Colonic mucosa (tissue), 4 donors: ENCODE measurements at regions not wholly inside any gene's neighbourhood (a gene's known extent, or its start where the extent isn't known, plus 50 kb on each side); places are given as distances from the start of the nearest gene placed in this dataset.
"Not testable (repeated sequence)": the region's sequence is repeated elsewhere in the genome, so short reads cannot be mapped to it uniquely, and the experiment has no call there.

Experiments used
- DNase-seq: peaks from one replicate; pipeline ENCODE4 v3.0.0-alpha.2; 2020
- H3K27ac ChIP-seq: fragments of 200-600 bp; one replicate; pipeline ENCODE4 v1.8.0; 2021
- H3K27me3 ChIP-seq: fragments of 200-600 bp; one replicate; pipeline ENCODE4 v1.8.0; 2021
- H3K36me3 ChIP-seq: fragments of 200-600 bp; one replicate; pipeline ENCODE4 v1.8.0; 2021
- H3K4me1 ChIP-seq: fragments of 200-600 bp; one replicate; pipeline ENCODE4 v1.8.0; 2021; ENCODE audit warnings: mild to moderate bottlenecking
- H3K4me3 ChIP-seq: fragments of 200-600 bp; one replicate; pipeline ENCODE4 v1.8.0; 2021
- H3K9ac ChIP-seq, 2 donors: one replicate each; pipeline ENCODE4 v1.7.0; 2013; ENCODE audit warnings: control low read depth in 2 of 2, low read depth in 2 of 2, low read length in 2 of 2
- H3K9me3 ChIP-seq: fragments of 200-600 bp; one replicate; pipeline ENCODE4 v1.8.0; 2021
- intact Hi-C: fragments of 100-400 bp; cut with DNase I; formaldehyde crosslinking; loops from one replicate; pipeline ENCODE4 v1.14.1; 2022
- TF ChIP-seq, protein P1 (sequence below): fragments of 200-600 bp; IDR thresholded peaks from one replicate; pipeline ENCODE4 v1.8.0; 2022; ENCODE audit warnings: antibody characterized with exemption, mild to moderate bottlenecking
- donor health status: healthy.
- donor health status: DM: no; HTN: no; CAD: no.
- donor health status: DM: no; HTN: no; CAD: no.

DNA sequence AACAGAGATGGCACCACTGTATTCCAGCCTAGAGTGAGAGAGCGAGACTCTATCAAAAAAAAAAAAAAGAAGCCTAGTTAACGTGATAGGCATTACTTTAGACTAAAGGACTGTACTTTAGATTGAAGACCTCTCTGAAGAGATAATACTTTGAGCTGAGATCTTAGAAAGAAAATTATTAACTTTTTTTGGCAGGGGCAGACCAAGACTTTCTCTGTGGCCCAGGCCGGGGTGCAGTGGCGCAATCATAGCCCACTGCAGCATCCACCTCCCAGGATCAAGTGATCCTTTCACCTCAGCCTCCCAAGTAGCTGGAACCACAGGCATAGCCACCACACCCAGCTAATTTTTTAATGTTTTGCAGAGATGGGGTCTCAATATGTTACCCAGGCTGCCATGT, 75.7 kb upstream of the TNRC6A start:
- intact Hi-C loops, result no loop called here
- no peak overlapping the region for H3K27ac ChIP-seq
- TF ChIP-seq, protein P1, sequence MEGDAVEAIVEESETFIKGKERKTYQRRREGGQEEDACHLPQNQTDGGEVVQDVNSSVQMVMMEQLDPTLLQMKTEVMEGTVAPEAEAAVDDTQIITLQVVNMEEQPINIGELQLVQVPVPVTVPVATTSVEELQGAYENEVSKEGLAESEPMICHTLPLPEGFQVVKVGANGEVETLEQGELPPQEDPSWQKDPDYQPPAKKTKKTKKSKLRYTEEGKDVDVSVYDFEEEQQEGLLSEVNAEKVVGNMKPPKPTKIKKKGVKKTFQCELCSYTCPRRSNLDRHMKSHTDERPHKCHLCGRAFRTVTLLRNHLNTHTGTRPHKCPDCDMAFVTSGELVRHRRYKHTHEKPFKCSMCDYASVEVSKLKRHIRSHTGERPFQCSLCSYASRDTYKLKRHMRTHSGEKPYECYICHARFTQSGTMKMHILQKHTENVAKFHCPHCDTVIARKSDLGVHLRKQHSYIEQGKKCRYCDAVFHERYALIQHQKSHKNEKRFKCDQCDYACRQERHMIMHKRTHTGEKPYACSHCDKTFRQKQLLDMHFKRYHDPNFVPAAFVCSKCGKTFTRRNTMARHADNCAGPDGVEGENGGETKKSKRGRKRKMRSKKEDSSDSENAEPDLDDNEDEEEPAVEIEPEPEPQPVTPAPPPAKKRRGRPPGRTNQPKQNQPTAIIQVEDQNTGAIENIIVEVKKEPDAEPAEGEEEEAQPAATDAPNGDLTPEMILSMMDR, result no peak
- DNase-seq, result no peak
- no peaks in the 10 kb centered on the region for H3K27me3 ChIP-seq
- no peak overlapping the region for H3K4me3 ChIP-seq
- no peaks in the 10 kb centered on the region for H3K36me3 ChIP-seq
- H3K4me1 ChIP-seq, result no peaks in the 10 kb centered on the region
- H3K9ac ChIP-seq, result no peak overlapping the region
- no peaks in the 10 kb centered on the region for H3K9me3 ChIP-seq

DNA sequence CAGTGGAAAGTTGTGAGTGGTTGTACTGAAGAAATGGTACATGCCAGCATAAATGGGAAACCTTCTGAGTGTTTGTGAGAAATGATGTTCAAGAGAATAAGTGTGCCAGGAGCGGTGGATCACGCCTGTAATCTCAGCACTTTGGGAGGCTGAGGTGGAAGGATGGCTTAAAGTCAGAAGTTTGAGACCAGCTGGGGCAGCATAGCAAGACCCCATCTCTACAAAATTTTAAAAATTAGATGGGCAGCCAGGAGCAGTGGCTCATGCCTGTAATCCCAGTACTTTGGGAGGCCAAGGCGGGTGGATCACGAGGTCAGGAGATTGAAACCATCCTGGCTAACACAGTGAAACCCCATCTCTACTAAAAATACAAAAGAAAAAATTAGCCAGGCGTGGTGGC, 63.5 kb upstream of the TNRC6A start:
- intact Hi-C loops, H3K36me3 ChIP-seq, H3K9ac ChIP-seq, H3K27me3 ChIP-seq, H3K4me1 ChIP-seq, H3K27ac ChIP-seq, DNase-seq, H3K9me3 ChIP-seq, H3K4me3 ChIP-seq: not testable (repeated sequence)

DNA sequence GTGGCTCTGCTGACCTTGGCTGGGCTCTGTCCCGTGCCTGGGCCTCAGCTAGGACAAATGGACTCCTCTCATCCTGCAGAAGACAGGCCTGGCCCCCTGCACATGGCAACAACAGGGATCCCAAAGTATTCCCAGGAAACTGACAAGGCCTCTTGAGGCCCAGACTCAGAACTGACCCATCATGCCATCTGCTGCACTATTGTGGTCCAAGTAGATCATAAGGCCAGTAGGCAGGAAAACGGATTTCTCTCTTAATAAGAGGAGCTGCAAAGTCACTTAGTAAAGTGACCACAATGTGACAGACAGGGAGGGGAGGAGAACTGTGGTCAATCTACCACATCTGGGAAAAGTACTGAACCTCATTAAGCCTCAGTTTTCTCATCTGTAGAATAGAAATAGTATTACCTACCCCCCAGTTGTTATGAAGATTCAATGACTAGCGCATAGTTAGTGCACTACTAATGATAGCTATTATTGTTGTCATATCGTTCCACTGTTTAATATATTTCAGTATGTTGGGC, 62.1 kb upstream of the TNRC6A start:
- Histone ChIP-seq H3K27me3 (no peaks in the 10 kb centered on the region), H3K27ac (no peak overlapping the region), H3K9me3 (no peaks in the 10 kb centered on the region), H3K9ac (no peak overlapping the region), H3K36me3 (no peaks in the 10 kb centered on the region), H3K4me3 (no peak overlapping the region), H3K4me1 (no peaks in the 10 kb centered on the region)
- TF ChIP-seq, protein P1, result no peak
- DNase-seq, result no peak
- intact Hi-C loops, result no loop called here

DNA sequence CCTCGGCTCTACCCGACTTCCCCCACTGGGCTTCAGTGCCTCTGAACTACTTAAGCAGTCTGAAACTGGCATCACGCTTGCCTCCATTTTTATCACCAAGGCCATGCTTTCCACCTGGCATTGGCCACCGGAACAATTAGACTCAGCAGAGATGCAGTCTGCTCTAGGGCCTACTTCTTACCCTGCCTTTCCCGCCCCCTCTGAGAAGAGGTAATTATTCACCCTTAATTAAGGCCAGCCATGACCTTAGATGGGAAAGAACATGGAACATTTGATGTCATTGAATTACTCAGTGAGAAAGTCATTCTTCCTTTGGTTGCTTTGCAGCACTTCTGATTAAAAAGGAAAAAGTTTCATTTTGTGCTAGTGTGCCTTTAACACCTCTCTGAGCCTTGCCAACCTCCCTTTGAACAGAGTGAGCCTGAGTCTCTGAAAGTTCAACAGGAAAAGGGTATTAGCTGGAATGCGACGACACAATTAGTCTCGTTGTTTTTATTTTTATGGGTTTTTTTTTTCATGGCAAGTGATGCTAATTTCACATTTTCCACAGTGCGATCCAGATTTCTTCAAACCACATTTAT, 60.9 kb upstream of the TNRC6A start:
- Histone ChIP-seq H3K9ac (no peak overlapping the region), H3K36me3 (no peaks in the 10 kb centered on the region), H3K27me3 (no peaks in the 10 kb centered on the region), H3K4me3 (no peak overlapping the region), H3K27ac (no peak overlapping the region), H3K9me3 (no peaks in the 10 kb centered on the region), H3K4me1 (no peaks in the 10 kb centered on the region)
- DNase-seq, result no peak
- intact Hi-C loops, result no loop called here
- TF ChIP-seq, protein P1, result no peak

DNA sequence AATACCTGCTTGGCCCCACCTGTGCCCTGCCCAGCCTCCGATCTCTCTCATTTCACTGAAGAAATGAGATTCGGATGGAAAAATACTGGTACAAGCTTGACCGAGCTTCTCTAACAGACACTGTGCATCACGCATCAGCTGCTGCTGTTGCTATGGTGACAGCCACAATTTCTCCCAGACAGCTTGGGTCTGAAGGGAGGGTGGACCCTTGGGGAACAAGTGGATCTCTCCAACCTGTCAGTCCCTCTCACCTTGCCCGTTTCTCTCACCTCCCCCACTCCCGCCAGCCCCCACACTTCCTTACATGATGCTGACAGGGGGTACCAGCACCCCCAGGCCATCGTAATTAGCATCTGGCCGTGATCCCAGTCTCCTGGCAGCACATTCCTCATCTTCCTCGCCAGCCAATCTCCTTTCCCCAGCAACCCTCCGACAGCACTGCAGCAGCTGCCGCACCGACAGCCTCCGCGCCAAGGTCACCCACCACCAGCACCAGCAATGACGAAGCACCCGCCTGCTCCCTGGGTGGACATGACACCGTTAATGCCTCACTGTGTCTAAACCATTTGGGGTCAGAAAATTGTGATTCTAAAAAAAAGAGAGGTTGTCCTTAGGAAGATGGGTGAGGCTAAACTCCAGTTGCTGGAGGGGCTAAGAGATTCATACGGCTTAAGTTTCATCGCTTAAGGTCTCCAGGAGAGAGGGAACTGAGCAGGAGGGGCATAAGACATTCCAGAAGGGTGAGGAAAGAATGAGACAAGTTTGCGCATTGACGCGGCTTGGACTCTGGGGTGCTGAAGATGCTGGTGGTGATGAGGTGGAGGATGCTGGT, 58.6 kb upstream of the TNRC6A start:
- Histone ChIP-seq H3K27me3 (no peaks in the 10 kb centered on the region), H3K36me3 (no peaks in the 10 kb centered on the region), H3K9me3 (no peaks in the 10 kb centered on the region), H3K4me3 (no peak overlapping the region), H3K27ac (no peak overlapping the region), H3K9ac (no peak overlapping the region), H3K4me1 (no peaks in the 10 kb centered on the region)
- peak; percentile 26 for DNase-seq
- TF ChIP-seq, protein P1, result no peak
- intact Hi-C loops, result no loop called here

DNA sequence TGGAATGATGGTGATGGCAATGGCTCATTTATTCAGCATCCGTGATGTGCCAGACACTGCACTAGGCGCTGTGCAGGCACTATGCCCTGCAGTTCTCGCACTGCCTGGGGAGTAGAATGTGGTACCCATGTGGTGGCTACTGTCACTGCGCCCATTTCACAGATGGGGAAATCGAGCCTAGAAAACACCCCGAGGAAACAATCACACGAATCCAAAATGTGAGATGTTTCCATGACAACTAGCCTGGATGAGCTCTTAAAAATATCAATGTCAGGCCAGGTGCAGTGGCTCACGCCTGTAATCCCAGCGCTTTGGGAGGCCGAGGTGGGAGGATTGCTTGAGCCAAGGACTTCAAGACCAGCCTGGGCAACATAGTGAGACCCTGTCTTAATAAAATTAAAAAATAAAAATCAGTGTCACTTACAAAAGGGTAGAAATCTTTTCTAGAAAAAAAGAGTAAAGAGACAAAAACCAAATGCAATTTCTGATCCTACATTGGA, 57.9 kb upstream of the TNRC6A start:
- Histone ChIP-seq H3K9me3 (no peaks in the 10 kb centered on the region), H3K27me3 (no peaks in the 10 kb centered on the region), H3K27ac (no peak overlapping the region), H3K9ac (no peak overlapping the region), H3K4me3 (no peak overlapping the region), H3K36me3 (no peaks in the 10 kb centered on the region), H3K4me1 (no peaks in the 10 kb centered on the region)
- DNase-seq, result no peak
- TF ChIP-seq, protein P1, result no peak
- intact Hi-C loops, result no loop called here
